Heart right ventricle (tissue), 16 donors: ENCODE measurements at regions not wholly inside any gene's neighbourhood (a gene's known extent, or its start where the extent isn't known, plus 50 kb on each side); places are given as distances from the start of the nearest gene placed in this dataset.

ENCODE experiments used
- ATAC-seq, 8 donors: fragments of 200-7000 bp; cut with Tn5 transposase; one replicate each; pipeline ENCODE4 v1.9.1; 2020; ENCODE audit warnings: mild to moderate bottlenecking in 8 of 8, moderate library complexity in 8 of 8, moderate number of reproducible peaks in 1 of 8
- DNase-seq, 2 donors: peaks; one replicate each; pipeline ENCODE4 v3.0.0-alpha.2; 2020
- H3K27ac ChIP-seq, 10 donors: fragments of 200-600 bp; sonication (generic) in 2 of 10; one replicate each; pipeline versions ENCODE4 v1.5.0 to v1.8.0; 2020 to 2022; ENCODE audit warnings: mild to moderate bottlenecking in 3 of 10
- H3K27me3 ChIP-seq, 7 donors: fragments of 200-600 bp; one replicate each; pipeline ENCODE4 v1.8.0; 2021 to 2022; ENCODE audit warnings: mild to moderate bottlenecking in 2 of 7
- H3K36me3 ChIP-seq, 9 donors: fragments of 200-600 bp; sonication (generic) in 1 of 9; one replicate each; pipeline versions ENCODE4 v1.5.0 to v1.8.0; 2020 to 2022; ENCODE audit warnings: mild to moderate bottlenecking in 2 of 9
- H3K4me1 ChIP-seq, 9 donors: fragments of 200-600 bp; sonication (generic) in 1 of 9; one replicate each; pipeline versions ENCODE4 v1.5.0 to v1.8.0; 2020 to 2022; ENCODE audit warnings: mild to moderate bottlenecking in 4 of 9
- H3K4me3 ChIP-seq, 10 donors: fragments of 200-600 bp; sonication (generic) in 2 of 10; one replicate each; pipeline versions ENCODE4 v1.5.0 to v1.8.0; 2020 to 2022; ENCODE audit warnings: mild to moderate bottlenecking in 7 of 10, moderate library complexity in 2 of 10
- H3K9me3 ChIP-seq, 11 donors: fragments of 200-600 bp in 10 of 11; sonication (generic) in 2 of 11; one replicate each; pipeline versions ENCODE4 v1.5.0 to v1.8.0; 2013 to 2022; ENCODE audit warnings: mild to moderate bottlenecking in 2 of 11, control low read depth in 1 of 11, moderate library complexity in 1 of 11
- CTCF ChIP-seq, 9 donors: fragments of 200-600 bp; sonication (generic) in 2 of 9; IDR thresholded peaks; one replicate each; pipeline versions ENCODE4 v1.5.0 to v1.8.0; 2021 to 2022; ENCODE audit warnings: antibody characterized with exemption in 9 of 9, mild to moderate bottlenecking in 5 of 9, moderate library complexity in 1 of 9
- WGBS, 2 donors: extraction: QIAGEN DNeasy Blood & Tissue Kit; methylation state at CpG; one replicate each; pipeline ENCODE4 v1.1.7; 2013; ENCODE audit warnings: inconsistent platforms in 1 of 2; 5-methylcytosine and 5-hydroxymethylcytosine counted together
- intact Hi-C, 10 donors: fragments of 100-400 bp; cut with DNase I; formaldehyde crosslinking; loops; one replicate each; pipeline versions ENCODE4 v1.11.1 to v1.14.2; 2022
- donor health status: Arrhythmogenic right ventricular cardiomyopathy.
- donor health status: ischemic (EF 13 %, LVEDD 7.1; RV severe dilation, severe dysfunction).
- donor health status: healthy with polysubstance abuse.
- donor health status: DM: no; HTN: yes; CAD: no.
- donor health status: DM: no; HTN: no; CAD: no.
- donor health status: ischemic (EF 25% LVEDD 6.9; RV normal size, moderate dysfunction).
- donor health status: ischemic (EF 25% LVEDD 5.7; RV mildly dilated, moderate dysfunction).
- donor health status: healthy.
- donor health status: DM: yes; HTN: yes; CAD: no.
- donor health status: Ischemic cardiomyopathy.
- donor health status: ischemic (EF 35%, LVEDD 5.7; RV mildly dilated, moderate dysfunction).
- donor health status: nonischemic (EF 11% LVEDD 7.7; RV severe dilation, severe dysfunction).
- donor health status: DM: yes; HTN: yes; CAD: no.
- donor health status: PGD.
- donor health status: ischemic (EF 29% LVEDD 5.4; RV normal size, mild dysfunction).
- donor health status: nonischemic (EF 23%, LVEDD 6.1; RV moderate dilation, normal function).

GRCh38 chrX:94511564-94511963, 837.6 kb downstream of the FAM133A start:
- TF ChIP-seq CTCF (IDR thresholded peaks at IDR 0.05), result no peak
- Histone ChIP-seq H3K4me3 (no peak overlapping the region), H3K36me3 (no peaks in the 10 kb centered on the region), H3K27me3 (no peaks in the 10 kb centered on the region), H3K9me3 (no peaks in the 10 kb centered on the region), H3K4me1 (no peaks in the 10 kb centered on the region), H3K27ac (no peak overlapping the region)
- no peak for DNase-seq
- ATAC-seq, result no peak
- intact Hi-C loops, result no loop called here
- 19 to 56% methylated on average over 2 of the region's 2 CpGs for WGBS, 2 donors

GRCh38 chrX:94515009-94515408, 841.0 kb downstream of the FAM133A start:
- no peak for TF ChIP-seq CTCF (IDR thresholded peaks at IDR 0.05)
- DNase-seq, result no peak
- intact Hi-C loops, result no loop called here
- Histone ChIP-seq H3K4me3 (no peak overlapping the region), H3K4me1 (no peaks in the 10 kb centered on the region), H3K36me3 (no peaks in the 10 kb centered on the region), H3K9me3 (peaks cover 0 to 10% (median 0%) of the 10 kb centered on the region in 11 donors), H3K27me3 (no peaks in the 10 kb centered on the region), H3K27ac (no peak overlapping the region)
- 73 to 84% methylated on average over 1 of the region's 1 CpG for WGBS, 2 donors
- no peak for ATAC-seq

GRCh38 chrX:94524867-94525266, 850.9 kb downstream of the FAM133A start:
- ATAC-seq, result no peak
- H3K27me3 ChIP-seq, result no peaks in the 10 kb centered on the region
- H3K36me3 ChIP-seq, result no peaks in the 10 kb centered on the region
- intact Hi-C loops, result no loop called here
- H3K9me3 ChIP-seq, result peaks cover 0 to 37% (median 0%) of the 10 kb centered on the region in 11 donors
- no peaks in the 10 kb centered on the region for H3K4me1 ChIP-seq
- H3K27ac ChIP-seq, result no peak overlapping the region
- no peak for DNase-seq
- H3K4me3 ChIP-seq, result no peak overlapping the region
- no peak for TF ChIP-seq CTCF (IDR thresholded peaks at IDR 0.05)
- WGBS, 2 donors, result 38 to 60% methylated on average over 1 of the region's 1 CpG

GRCh38 chrX:94545722-94546121, 871.7 kb downstream of the FAM133A start:
- no peaks in the 10 kb centered on the region for H3K4me1 ChIP-seq
- no peak overlapping the region for H3K27ac ChIP-seq
- intact Hi-C loops, result loop anchor here in 1 of 10 donors (1.0 kb wide), 1 partner anchor 33 kb away; no protein-coding TSS in a partner anchor
- no peaks in the 10 kb centered on the region for H3K27me3 ChIP-seq
- TF ChIP-seq CTCF (IDR thresholded peaks at IDR 0.05), result no peak
- H3K36me3 ChIP-seq, result no peaks in the 10 kb centered on the region
- no peak overlapping the region for H3K4me3 ChIP-seq
- WGBS, 2 donors, result 40 to 54% methylated on average over 2 of the region's 2 CpGs
- DNase-seq, result no peak
- peaks cover 0 to 12% (median 0%) of the 10 kb centered on the region in 11 donors for H3K9me3 ChIP-seq
- ATAC-seq, result no peak
